Stomach (tissue), 4 donors: ENCODE measurements at regions not wholly inside any gene's neighbourhood (a gene's known extent, or its start where the extent isn't known, plus 50 kb on each side); places are given as distances from the start of the nearest gene placed in this dataset.

Source experiments
- EP300 ChIP-seq: sonication (generic); formaldehyde crosslinking; IDR thresholded peaks from one replicate; pipeline ENCODE4 v1.6.1; 2017; ENCODE audit warnings: antibody characterized with exemption
- POLR2A ChIP-seq, 4 donors: fragments of 450-650 bp; IDR thresholded peaks; one replicate each; pipeline ENCODE4 v1.6.1; 2016; ENCODE audit warnings: antibody characterized with exemption in 4 of 4, control low read depth in 2 of 4, mild to moderate bottlenecking in 1 of 4, moderate library complexity in 1 of 4
- POLR2AphosphoS5 ChIP-seq, 3 donors: sonication (generic); formaldehyde crosslinking; IDR thresholded peaks; one replicate each; pipeline ENCODE4 v1.6.1; 2016; ENCODE audit warnings: antibody characterized with exemption in 3 of 3
- TF ChIP-seq, protein P1 (sequence below), 7 experiments: fragments of 450-650 bp in 4 of 7; fragments of 200-600 bp in 3 of 7; sonication (generic) in 3 of 7; IDR thresholded peaks; one replicate each; pipeline ENCODE4 v1.5.1; 2016 to 2019; ENCODE audit warnings: antibody characterized with exemption in 7 of 7, control low read depth in 2 of 7, mild to moderate bottlenecking in 1 of 7

DNA sequence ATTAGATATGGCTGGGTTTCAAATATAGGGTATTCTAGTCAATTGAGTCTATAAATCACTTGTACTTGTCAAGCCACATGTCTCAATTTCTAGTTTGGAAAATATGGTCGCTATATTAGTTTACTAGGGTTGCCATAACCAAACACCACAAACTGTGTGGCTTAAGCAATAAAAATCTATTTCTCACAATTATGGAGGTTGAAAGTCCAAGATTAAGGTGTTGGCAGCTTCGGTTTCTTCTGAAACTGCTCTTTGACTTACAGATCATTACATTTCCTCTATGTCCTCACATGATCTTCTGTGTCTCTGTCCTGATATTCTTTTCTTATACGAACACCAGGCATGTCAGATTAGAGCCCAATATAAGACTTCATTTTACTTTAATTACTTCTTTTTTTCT is 55.8 kb upstream of the BASP1 start:
- TF ChIP-seq POLR2A (IDR thresholded peaks at IDR 0.05) (no peak), POLR2AphosphoS5 (IDR thresholded peaks at IDR 0.05) (no peak), EP300 (no peak)
- TF ChIP-seq, protein P1, sequence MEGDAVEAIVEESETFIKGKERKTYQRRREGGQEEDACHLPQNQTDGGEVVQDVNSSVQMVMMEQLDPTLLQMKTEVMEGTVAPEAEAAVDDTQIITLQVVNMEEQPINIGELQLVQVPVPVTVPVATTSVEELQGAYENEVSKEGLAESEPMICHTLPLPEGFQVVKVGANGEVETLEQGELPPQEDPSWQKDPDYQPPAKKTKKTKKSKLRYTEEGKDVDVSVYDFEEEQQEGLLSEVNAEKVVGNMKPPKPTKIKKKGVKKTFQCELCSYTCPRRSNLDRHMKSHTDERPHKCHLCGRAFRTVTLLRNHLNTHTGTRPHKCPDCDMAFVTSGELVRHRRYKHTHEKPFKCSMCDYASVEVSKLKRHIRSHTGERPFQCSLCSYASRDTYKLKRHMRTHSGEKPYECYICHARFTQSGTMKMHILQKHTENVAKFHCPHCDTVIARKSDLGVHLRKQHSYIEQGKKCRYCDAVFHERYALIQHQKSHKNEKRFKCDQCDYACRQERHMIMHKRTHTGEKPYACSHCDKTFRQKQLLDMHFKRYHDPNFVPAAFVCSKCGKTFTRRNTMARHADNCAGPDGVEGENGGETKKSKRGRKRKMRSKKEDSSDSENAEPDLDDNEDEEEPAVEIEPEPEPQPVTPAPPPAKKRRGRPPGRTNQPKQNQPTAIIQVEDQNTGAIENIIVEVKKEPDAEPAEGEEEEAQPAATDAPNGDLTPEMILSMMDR (IDR thresholded peaks at IDR 0.05), result no peak
